GM12892 (cell line): ENCODE measurements at regions not wholly inside any gene's neighbourhood (a gene's known extent, or its start where the extent isn't known, plus 50 kb on each side); places are given as distances from the start of the nearest gene placed in this dataset.

Source experiments
- POLR2A ChIP-seq: IDR thresholded peaks from 2 replicates; pipeline ENCODE4 v1.6.1; 2011; ENCODE audit warnings: low read depth, low read length, control low read depth
- POLR2AphosphoS5 ChIP-seq: IDR thresholded peaks from 2 replicates; pipeline ENCODE4 v1.6.1; 2011; ENCODE audit warnings: low read depth, low read length, control low read depth
- TAF1 ChIP-seq: IDR thresholded peaks from 2 replicates; pipeline ENCODE4 v1.6.1; 2011; ENCODE audit warnings: low read depth, mild to moderate bottlenecking, control low read depth, low read length, borderline replicate concordance

DNA sequence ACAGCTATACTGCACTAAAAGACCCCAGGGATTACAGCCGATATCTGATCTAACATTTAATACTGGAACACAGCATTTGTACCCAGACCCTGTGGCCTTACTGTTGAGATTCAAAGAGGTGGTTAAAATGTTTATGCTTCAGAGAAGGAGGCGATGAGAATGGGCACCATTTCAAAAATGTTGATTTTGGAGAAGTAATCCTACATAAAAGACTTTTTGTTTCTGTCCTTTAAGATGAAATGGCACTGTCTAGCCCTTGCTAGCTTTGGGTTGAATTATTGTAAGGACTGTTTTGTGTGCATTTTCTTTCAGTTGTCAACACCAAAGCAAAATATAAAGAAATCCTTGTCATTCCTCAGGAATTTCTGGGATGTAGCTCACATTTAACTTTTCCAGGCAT, 288.5 kb upstream of the ANKH start:
- TF ChIP-seq POLR2A (no peak), POLR2AphosphoS5 (no peak), TAF1 (no peak)
